H1 (cell line): ENCODE measurements at regions not wholly inside any gene's neighbourhood (a gene's known extent, or its start where the extent isn't known, plus 50 kb on each side); places are given as distances from the start of the nearest gene placed in this dataset.

Source experiments
- CTCF ChIA-PET: fragments of 300-600 bp; sonication (Branson Sonifier 250); formaldehyde crosslinking; loops from one replicate; lab custom pipeline; 2021; ENCODE audit not compliant: partially characterized antibody; lab: Charles Lee
- POLR2A ChIA-PET: fragments of 300-600 bp; sonication (Branson Sonifier 250); formaldehyde crosslinking; loops from one replicate; lab custom pipeline; 2021; ENCODE audit warnings: inconsistent platforms; ENCODE audit not compliant: partially characterized antibody; lab: Charles Lee
- DNase-seq, 2 experiments: peaks; one replicate each; pipeline versions ENCODE4 v3.0.0 to v3.0.0-alpha.2; 2010 to 2022; ENCODE audit warnings: low spot score in 2 of 2, low read depth in 1 of 2, mixed read lengths in 1 of 2
- FAIRE-seq: peaks from 2 replicates; lab custom pipeline; 2011; peaks lifted over from hg19 to GRCh38; lab: Jason Lieb, UNC
- H2AFZ ChIP-seq: 2 replicates; pipeline ENCODE4 v1.8.1; 2012; ENCODE audit warnings: low read length, inconsistent platforms
- H2AK5ac ChIP-seq: 2 replicates; pipeline ENCODE4 v1.6.1; 2013; ENCODE audit warnings: low read depth, low read length
- H2BK120ac ChIP-seq: replicated peaks from 2 replicates; pipeline ENCODE3; 2013; ENCODE audit warnings: low read depth, low read length, inconsistent platforms
- H2BK12ac ChIP-seq: 2 replicates; pipeline ENCODE4 v1.6.1; 2013; ENCODE audit warnings: low read depth, low read length
- H2BK15ac ChIP-seq: 2 replicates; pipeline ENCODE4 v1.6.1; 2013; ENCODE audit warnings: low read length
- H2BK20ac ChIP-seq: 2 replicates; pipeline ENCODE4 v1.6.1; 2013; ENCODE audit warnings: low read length
- H2BK5ac ChIP-seq: 2 replicates; pipeline ENCODE4 v1.6.1; 2013; ENCODE audit warnings: low read depth, low read length
- H3K14ac ChIP-seq: 2 replicates; pipeline ENCODE4 v1.6.1; 2013; ENCODE audit warnings: inconsistent platforms; ENCODE audit not compliant: insufficient read length
- H3K18ac ChIP-seq: 2 replicates; pipeline ENCODE4 v1.6.1; 2013; ENCODE audit warnings: low read length; ENCODE audit errors: extremely low read depth
- H3K23ac ChIP-seq: 2 replicates; pipeline ENCODE4 v1.6.1; 2013; ENCODE audit warnings: inconsistent platforms; ENCODE audit not compliant: insufficient read length
- H3K23me2 ChIP-seq: 2 replicates; pipeline ENCODE4 v1.6.1; 2013; ENCODE audit warnings: low read depth, low read length
- H3K27ac ChIP-seq: 2 replicates; pipeline ENCODE4 v1.6.1; 2011; ENCODE audit warnings: low read depth, low read length, inconsistent platforms
- H3K27me3 ChIP-seq, 4 experiments: replicated peaks in 1 of 4; 1 replicate in 1 of 4; 2 replicates in 3 of 4; pipeline versions ENCODE4 v1.6.1 to v1.8.1; 2011 to 2013; ENCODE audit warnings: low read length in 3 of 4, mild to moderate bottlenecking in 3 of 4, inconsistent platforms in 2 of 4, mixed read lengths in 2 of 4, moderate library complexity in 1 of 4; ENCODE audit not compliant: control insufficient read depth in 3 of 4, insufficient read depth in 3 of 4; ENCODE audit errors: extremely low read depth in 1 of 4
- H3K36me3 ChIP-seq, 4 experiments: 2 replicates each; pipeline versions ENCODE4 v1.6.1 to v1.8.1; 2011 to 2013; ENCODE audit warnings: mild to moderate bottlenecking in 4 of 4, low read length in 3 of 4, moderate library complexity in 2 of 4, control low read depth in 1 of 4, inconsistent platforms in 1 of 4; ENCODE audit not compliant: insufficient read depth in 4 of 4, control insufficient read depth in 2 of 4
- H3K4ac ChIP-seq: replicated peaks from 2 replicates; pipeline ENCODE3; 2013; ENCODE audit warnings: low read length, low read depth, mixed read lengths, inconsistent platforms; ENCODE audit not compliant: insufficient read length
- H3K4me1 ChIP-seq, 4 experiments: replicated peaks in 1 of 4; 1 replicate in 1 of 4; 2 replicates in 3 of 4; pipeline versions ENCODE4 v1.6.1 to v1.8.1; 2011 to 2013; ENCODE audit warnings: low read length in 3 of 4, inconsistent platforms in 2 of 4, mixed read lengths in 1 of 4; ENCODE audit not compliant: insufficient read depth in 4 of 4, control insufficient read depth in 3 of 4
- H3K4me2 ChIP-seq, 2 experiments: 2 replicates each; pipeline versions ENCODE4 v1.6.1 to v1.8.1; 2011 to 2013; ENCODE audit warnings: low read depth in 2 of 2, low read length in 2 of 2, control low read depth in 1 of 2, inconsistent platforms in 1 of 2, mild to moderate bottlenecking in 1 of 2; ENCODE audit not compliant: insufficient read depth in 1 of 2
- H3K4me3 ChIP-seq, 4 experiments: fragments of 200-600, 300-600 bp in 1 of 4; sonication (generic), shearing (Covaris generic), sonication (Bioruptor Twin) in 1 of 4; 2 replicates each; pipeline versions ENCODE4 v1.5.1 to v1.8.1; 2011 to 2016; ENCODE audit warnings: low read length in 4 of 4, low read depth in 3 of 4, control low read depth in 2 of 4, inconsistent platforms in 2 of 4, mild to moderate bottlenecking in 2 of 4, mixed read lengths in 1 of 4, moderate library complexity in 1 of 4; ENCODE audit not compliant: insufficient read depth in 2 of 4; ENCODE audit errors: extremely low read depth in 1 of 4
- H3K56ac ChIP-seq: replicated peaks from 2 replicates; pipeline ENCODE3; 2013; ENCODE audit warnings: low read depth, mild to moderate bottlenecking, mixed read lengths, low read length, inconsistent platforms; ENCODE audit not compliant: insufficient read length
- H3K79me1 ChIP-seq: 2 replicates; pipeline ENCODE4 v1.6.1; 2013; ENCODE audit warnings: low read depth, low read length, control low read depth
- H3K79me2 ChIP-seq, 2 experiments: 2 replicates each; pipeline versions ENCODE4 v1.6.1 to v1.8.1; 2012 to 2013; ENCODE audit warnings: low read length in 2 of 2, mild to moderate bottlenecking in 2 of 2, inconsistent platforms in 1 of 2; ENCODE audit not compliant: insufficient read depth in 2 of 2, control insufficient read depth in 1 of 2
- H3K9ac ChIP-seq, 4 experiments: replicated peaks in 1 of 4; 1 replicate in 1 of 4; 2 replicates in 3 of 4; pipeline versions ENCODE4 v1.6.1 to v1.8.1; 2011 to 2013; ENCODE audit warnings: low read depth in 3 of 4, low read length in 3 of 4, control low read depth in 2 of 4, mild to moderate bottlenecking in 2 of 4, moderate library complexity in 2 of 4, inconsistent platforms in 1 of 4; ENCODE audit errors: extremely low read depth in 1 of 4
- H3K9me3 ChIP-seq, 2 experiments: 2 replicates each; pipeline versions ENCODE4 v1.6.1 to v1.8.1; 2012 to 2013; ENCODE audit warnings: mild to moderate bottlenecking in 2 of 2, moderate library complexity in 2 of 2, control low read depth in 1 of 2, inconsistent platforms in 1 of 2, low read depth in 1 of 2, low read length in 1 of 2, mixed read lengths in 1 of 2; ENCODE audit not compliant: insufficient read depth in 2 of 2
- H4K20me1 ChIP-seq, 2 experiments: replicated peaks in 1 of 2; 2 replicates each; pipeline versions ENCODE3 to v1.8.1; 2011 to 2013; ENCODE audit warnings: inconsistent platforms in 2 of 2, low read length in 2 of 2, mild to moderate bottlenecking in 1 of 2; ENCODE audit not compliant: insufficient read depth in 2 of 2, control insufficient read depth in 1 of 2
- H4K5ac ChIP-seq: 2 replicates; pipeline ENCODE4 v1.6.1; 2013; ENCODE audit warnings: low read length, low read depth, mixed read lengths, inconsistent platforms; ENCODE audit not compliant: insufficient read length
- H4K8ac ChIP-seq: 2 replicates; pipeline ENCODE4 v1.8.0; 2013; ENCODE audit warnings: mild to moderate bottlenecking, moderate library complexity, low read length, inconsistent platforms; ENCODE audit not compliant: insufficient read depth; ENCODE audit errors: extremely low read depth
- H4K91ac ChIP-seq: replicated peaks from 2 replicates; pipeline ENCODE3; 2013; ENCODE audit warnings: low read length, mixed read lengths, inconsistent platforms; ENCODE audit not compliant: insufficient read length
- CREB1 ChIP-seq: IDR thresholded peaks from 2 replicates; pipeline ENCODE4 v1.6.1; 2012; ENCODE audit warnings: inconsistent platforms
- EGR1 ChIP-seq: IDR thresholded peaks from 2 replicates; pipeline ENCODE4 v1.6.1; 2011; ENCODE audit warnings: low read depth, low read length, borderline replicate concordance
- TAF1 ChIP-seq: IDR thresholded peaks from 2 replicates; pipeline ENCODE4 v1.6.1; 2011; ENCODE audit warnings: mild to moderate bottlenecking, low read depth, low read length
- WGBS, 2 experiments: shearing (Covaris generic) in 1 of 2; methylation state at CpG; one replicate each; pipeline versions ENCODE4 v1.1.6 to v1.1.7; 2013 to 2015; ENCODE audit warnings: low lambda C conversion rate in 2 of 2, mixed read lengths in 2 of 2, inconsistent platforms in 1 of 2, low coverage in 1 of 2, missing lambda C conversion rate in 1 of 2; ENCODE audit not compliant: insufficient replicate concordance in 2 of 2, insufficient coverage in 1 of 2, insufficient read length in 1 of 2; ENCODE audit errors: extremely low coverage in 1 of 2, missing lambda C conversion rate in 1 of 2; 5-methylcytosine and 5-hydroxymethylcytosine counted together
- TF ChIP-seq, protein P1 (sequence below): IDR thresholded peaks from 2 replicates; pipeline ENCODE4 v1.6.1; 2011; ENCODE audit warnings: low read depth, mild to moderate bottlenecking, low read length; ENCODE audit not compliant: insufficient read depth

- Histone ChIP-seq H3K9ac (no peak overlapping the region), H4K20me1 (no peaks in the 10 kb centered on the region), H2AK5ac (no peak overlapping the region), H3K4me1 (peaks cover 3 to 14% (median 7%) of the 10 kb centered on the region in 4 experiments; a peak in 4 of 7 replicates), H4K91ac (no peak overlapping the region), H3K14ac (no peak overlapping the region), H3K18ac (no peak overlapping the region), H3K27ac (0 out of 2 replicates have a peak overlapping the region, but pooled peaks have one; percentile 33), H3K4me3 (no peak overlapping the region), H3K9me3 (no peaks in the 10 kb centered on the region), H4K8ac (no peak overlapping the region), H2BK15ac (no peak overlapping the region), H2BK5ac (no peak overlapping the region)
- POLR2A ChIA-PET, result interaction anchor here (0.6 to 1.0 kb wide), 2 partner anchors 9 to 40 kb away, joined by 3 to 6 read pairs; no protein-coding TSS in a partner anchor
- CTCF ChIA-PET, result interaction anchor here (0.6 to 0.8 kb wide), 3 partner anchors 31 to 289 kb away, joined by 3 read pairs; no protein-coding TSS in a partner anchor
- FAIRE-seq, result peak; percentile 32
- no peak for DNase-seq
- TF ChIP-seq, protein P1, sequence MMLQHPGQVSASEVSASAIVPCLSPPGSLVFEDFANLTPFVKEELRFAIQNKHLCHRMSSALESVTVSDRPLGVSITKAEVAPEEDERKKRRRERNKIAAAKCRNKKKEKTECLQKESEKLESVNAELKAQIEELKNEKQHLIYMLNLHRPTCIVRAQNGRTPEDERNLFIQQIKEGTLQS, result no peak
- TF ChIP-seq CREB1, result no peak
- no peak for TF ChIP-seq TAF1
- no peak for TF ChIP-seq EGR1
- TF ChIP-seq, all 59 proteins: peak for 0
- H3K4me2 ChIP-seq, result no peak overlapping the region
- 89% methylated on average over 1 of the region's 1 CpG; no CpG with 5 or more reads in 1 of the 2 experiments for WGBS, 2 experiments
- H4K5ac ChIP-seq, result no peak overlapping the region
- H3K56ac ChIP-seq, result no peak overlapping the region
- no peak overlapping the region for H2BK20ac ChIP-seq
- no peaks in the 10 kb centered on the region for H3K36me3 ChIP-seq
- H3K79me1 ChIP-seq, result no peaks in the 10 kb centered on the region
- peak overlapping the region; percentile 79 for H2BK120ac ChIP-seq
- no peak overlapping the region for H3K23ac ChIP-seq
- peaks cover 0 to 1% (median 0%) of the 10 kb centered on the region in 4 experiments; a peak in 1 of 7 replicates for H3K27me3 ChIP-seq
- H3K4ac ChIP-seq, result no peak overlapping the region
- H2AFZ ChIP-seq, result no peak overlapping the region
- H3K23me2 ChIP-seq, result no peaks in the 10 kb centered on the region
- H3K79me2 ChIP-seq, result no peaks in the 10 kb centered on the region
- no peak overlapping the region for H2BK12ac ChIP-seq
These were observed 356.1 kb upstream of the ZC3H15 start for GRCh38 chr2:186129767-186130581.
